SK-N-MC (cell line): ENCODE measurements at regions not wholly inside any gene's neighbourhood (a gene's known extent, or its start where the extent isn't known, plus 50 kb on each side); places are given as distances from the start of the nearest gene placed in this dataset.

Source experiments
- EZH2 ChIP-seq: fragments of 200-600 bp; sonication (generic); IDR thresholded peaks from one replicate; pipeline ENCODE4 v1.6.1; 2017; ENCODE audit warnings: antibody characterized with exemption
- POLR2AphosphoS5 ChIP-seq: IDR thresholded peaks from 2 replicates; pipeline ENCODE4 v1.6.1; 2012; ENCODE audit warnings: mild to moderate bottlenecking, low read depth, low read length, borderline replicate concordance

- no peak for TF ChIP-seq EZH2
- no peak for TF ChIP-seq POLR2AphosphoS5
Observed at GRCh38 chr12:105764216-105764835, 374.4 kb downstream of the NUAK1 start.
